ENCODE measurements at regions not wholly inside any gene's neighbourhood (a gene's known extent, or its start where the extent isn't known, plus 50 kb on each side); places are given as distances from the start of the nearest gene placed in this dataset.

GRCh38 chr9:71355884-71356283 lies 234.5 kb upstream of the TRPM3 start:
- Histone ChIP-seq H3K4me1 (ENCODE audit: control insufficient read depth, insufficient read depth, low read length) (peaks cover 5% of the 10 kb centered on the region), H3K27me3 (ENCODE audit: control insufficient read depth, insufficient read depth, low read length) (no peaks in the 10 kb centered on the region), H3K36me3 (ENCODE audit: control insufficient read depth, insufficient read depth, low read length) (no peaks in the 10 kb centered on the region), H3K4me3 (ENCODE audit: low read depth, low read length) (no peak overlapping the region), H3K9ac (ENCODE audit: low read depth, low read length) (no peak overlapping the region), H3K9me3 (ENCODE audit: control insufficient read depth, insufficient read depth, low read length) (no peaks in the 10 kb centered on the region)

DNA sequence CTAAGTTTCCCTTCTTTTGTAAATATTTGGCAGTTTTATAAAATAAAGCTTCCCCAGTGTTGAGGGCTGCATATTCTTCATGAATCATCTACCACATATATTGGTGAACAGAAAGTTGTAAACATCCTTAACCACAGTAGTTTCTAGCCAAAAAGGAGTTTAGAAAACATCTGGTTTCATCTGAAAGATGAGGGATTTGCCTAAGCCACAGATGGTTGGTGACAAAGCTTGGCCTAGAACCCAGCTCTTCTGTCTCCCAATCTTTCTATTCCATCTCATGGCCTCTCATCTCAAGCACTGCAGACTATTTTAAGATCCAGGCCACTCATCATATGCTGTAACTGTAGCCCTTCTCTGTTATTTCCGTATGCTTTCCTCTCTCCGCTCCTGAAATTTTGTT lies 232.3 kb upstream of the TRPM3 start:
- peaks cover 5% of the 10 kb centered on the region for H3K4me1 ChIP-seq (ENCODE audit: control insufficient read depth, insufficient read depth, low read length)
- no peaks in the 10 kb centered on the region for H3K27me3 ChIP-seq (ENCODE audit: control insufficient read depth, insufficient read depth, low read length)
- H3K9me3 ChIP-seq (ENCODE audit: control insufficient read depth, insufficient read depth, low read length), result no peaks in the 10 kb centered on the region
- no peak overlapping the region for H3K9ac ChIP-seq (ENCODE audit: low read depth, low read length)
- H3K4me3 ChIP-seq (ENCODE audit: low read depth, low read length), result no peak overlapping the region
- H3K36me3 ChIP-seq (ENCODE audit: control insufficient read depth, insufficient read depth, low read length), result no peaks in the 10 kb centered on the region

DNA sequence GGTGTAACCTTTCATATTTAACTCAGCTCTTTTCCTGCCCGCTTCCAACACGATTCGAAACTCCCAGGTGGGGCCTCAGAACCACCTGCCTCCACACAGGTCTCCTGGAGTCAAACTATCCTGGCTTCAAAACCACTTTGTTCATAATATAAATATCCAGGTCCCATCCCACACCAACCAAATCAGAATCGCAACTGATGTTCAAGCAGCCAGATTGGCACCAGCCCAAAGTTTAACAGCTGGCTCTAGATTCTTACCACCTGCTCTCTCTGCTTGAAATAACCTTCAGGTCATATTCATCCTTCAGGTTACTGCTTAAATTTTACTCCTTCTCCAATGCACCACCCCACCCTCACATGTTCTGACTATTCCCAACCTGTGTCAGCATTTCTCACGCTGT lies 231.4 kb upstream of the TRPM3 start:
- Histone ChIP-seq H3K4me1 (ENCODE audit: control insufficient read depth, insufficient read depth, low read length) (peaks cover 5% of the 10 kb centered on the region), H3K36me3 (ENCODE audit: control insufficient read depth, insufficient read depth, low read length) (no peaks in the 10 kb centered on the region), H3K9ac (ENCODE audit: low read depth, low read length) (no peak overlapping the region), H3K27me3 (ENCODE audit: control insufficient read depth, insufficient read depth, low read length) (no peaks in the 10 kb centered on the region), H3K9me3 (ENCODE audit: control insufficient read depth, insufficient read depth, low read length) (no peaks in the 10 kb centered on the region), H3K4me3 (ENCODE audit: low read depth, low read length) (no peak overlapping the region)

GRCh38 chr9:71349218-71349617 lies 227.8 kb upstream of the TRPM3 start:
- H3K9me3 ChIP-seq (ENCODE audit: control insufficient read depth, insufficient read depth, low read length), result no peaks in the 10 kb centered on the region
- H3K4me3 ChIP-seq (ENCODE audit: low read depth, low read length), result no peak overlapping the region
- no peak overlapping the region for H3K9ac ChIP-seq (ENCODE audit: low read depth, low read length)
- H3K27me3 ChIP-seq (ENCODE audit: control insufficient read depth, insufficient read depth, low read length), result no peaks in the 10 kb centered on the region
- no peaks in the 10 kb centered on the region for H3K4me1 ChIP-seq (ENCODE audit: control insufficient read depth, insufficient read depth, low read length)
- no peaks in the 10 kb centered on the region for H3K36me3 ChIP-seq (ENCODE audit: control insufficient read depth, insufficient read depth, low read length)

DNA sequence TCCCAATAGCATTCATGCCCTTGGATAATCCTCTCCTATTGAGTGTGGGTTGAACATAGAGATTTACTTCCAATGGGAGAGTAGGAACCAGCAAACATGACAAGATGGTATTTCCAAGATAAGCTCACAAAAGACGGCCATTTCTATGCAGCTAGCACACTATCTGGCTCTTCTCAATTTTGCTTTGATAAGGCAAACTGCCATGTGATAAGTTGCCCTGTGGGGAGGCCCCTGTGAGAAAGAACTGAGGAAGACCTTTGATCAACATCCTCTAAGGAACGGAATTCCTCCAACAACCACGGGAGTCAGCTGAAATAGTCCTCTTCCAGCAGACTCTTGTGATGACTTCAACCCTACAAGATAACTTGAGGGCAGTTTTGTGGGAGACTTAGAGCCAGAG lies 211.9 kb upstream of the TRPM3 start:
- H3K9ac ChIP-seq (ENCODE audit: low read depth, low read length), result no peak overlapping the region
- peaks cover 6% of the 10 kb centered on the region for H3K4me1 ChIP-seq (ENCODE audit: control insufficient read depth, insufficient read depth, low read length)
- no peaks in the 10 kb centered on the region for H3K36me3 ChIP-seq (ENCODE audit: control insufficient read depth, insufficient read depth, low read length)
- H3K27me3 ChIP-seq (ENCODE audit: control insufficient read depth, insufficient read depth, low read length), result no peaks in the 10 kb centered on the region
- H3K9me3 ChIP-seq (ENCODE audit: control insufficient read depth, insufficient read depth, low read length), result no peaks in the 10 kb centered on the region
- no peak overlapping the region for H3K4me3 ChIP-seq (ENCODE audit: low read depth, low read length)

- no peaks in the 10 kb centered on the region for H3K9me3 ChIP-seq (ENCODE audit: control insufficient read depth, insufficient read depth, low read length)
- H3K9ac ChIP-seq (ENCODE audit: low read depth, low read length), result no peak overlapping the region
- H3K4me1 ChIP-seq (ENCODE audit: control insufficient read depth, insufficient read depth, low read length), result peaks cover 6% of the 10 kb centered on the region
- H3K27me3 ChIP-seq (ENCODE audit: control insufficient read depth, insufficient read depth, low read length), result no peaks in the 10 kb centered on the region
- H3K4me3 ChIP-seq (ENCODE audit: low read depth, low read length), result no peak overlapping the region
- no peaks in the 10 kb centered on the region for H3K36me3 ChIP-seq (ENCODE audit: control insufficient read depth, insufficient read depth, low read length)
Measured at GRCh38 chr9:71331603-71332002, 210.2 kb upstream of the TRPM3 start.

DNA sequence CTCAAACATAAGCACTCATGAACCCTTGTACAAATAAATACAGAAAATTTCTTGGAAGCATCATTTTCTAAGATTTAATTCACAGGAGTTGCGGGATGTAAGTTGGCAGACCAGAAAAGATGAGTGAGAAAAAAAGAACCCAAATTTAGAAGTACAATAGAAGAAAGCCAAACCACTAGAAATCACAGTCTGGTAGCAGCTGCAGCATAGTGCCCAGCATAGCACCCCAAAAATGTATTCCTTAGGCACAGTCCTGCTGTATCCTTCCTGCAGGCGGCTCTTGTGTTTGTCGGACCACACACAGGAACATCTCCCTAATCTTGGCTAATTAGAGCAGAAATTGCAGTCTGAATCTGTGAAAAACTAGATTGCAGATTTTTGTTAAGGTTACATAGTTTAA lies 208.5 kb upstream of the TRPM3 start:
- Histone ChIP-seq H3K9ac (ENCODE audit: low read depth, low read length) (no peak overlapping the region), H3K36me3 (ENCODE audit: control insufficient read depth, insufficient read depth, low read length) (no peaks in the 10 kb centered on the region), H3K9me3 (ENCODE audit: control insufficient read depth, insufficient read depth, low read length) (no peaks in the 10 kb centered on the region), H3K4me3 (ENCODE audit: low read depth, low read length) (no peak overlapping the region), H3K4me1 (ENCODE audit: control insufficient read depth, insufficient read depth, low read length) (peaks cover 6% of the 10 kb centered on the region), H3K27me3 (ENCODE audit: control insufficient read depth, insufficient read depth, low read length) (no peaks in the 10 kb centered on the region)

GRCh38 chr9:71326360-71326759 lies 204.9 kb upstream of the TRPM3 start:
- Histone ChIP-seq H3K36me3 (ENCODE audit: control insufficient read depth, insufficient read depth, low read length) (no peaks in the 10 kb centered on the region), H3K27me3 (ENCODE audit: control insufficient read depth, insufficient read depth, low read length) (no peaks in the 10 kb centered on the region), H3K9ac (ENCODE audit: low read depth, low read length) (no peak overlapping the region), H3K4me1 (ENCODE audit: control insufficient read depth, insufficient read depth, low read length) (no peaks in the 10 kb centered on the region), H3K9me3 (ENCODE audit: control insufficient read depth, insufficient read depth, low read length) (no peaks in the 10 kb centered on the region), H3K4me3 (ENCODE audit: low read depth, low read length) (no peak overlapping the region)

DNA sequence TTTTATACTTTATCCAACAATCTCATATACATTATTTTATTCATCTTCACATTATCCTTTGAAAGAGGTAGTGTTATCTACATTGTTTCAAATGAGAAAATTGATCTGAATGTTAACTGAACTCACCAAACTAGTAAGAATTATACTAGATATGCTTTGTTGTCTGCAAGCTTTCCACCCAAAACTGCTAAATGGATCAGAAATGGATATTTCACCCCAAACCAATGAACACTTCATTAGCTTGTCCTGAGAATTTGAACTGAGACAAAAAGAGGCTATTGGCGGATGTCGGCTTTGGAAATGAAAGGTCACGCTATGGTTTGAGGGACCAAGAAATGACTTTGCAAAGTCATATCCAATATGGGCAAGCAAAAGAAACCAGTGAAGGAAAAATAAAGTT lies 201.9 kb upstream of the TRPM3 start:
- Histone ChIP-seq H3K4me1 (ENCODE audit: control insufficient read depth, insufficient read depth, low read length) (no peaks in the 10 kb centered on the region), H3K9me3 (ENCODE audit: control insufficient read depth, insufficient read depth, low read length) (no peaks in the 10 kb centered on the region), H3K9ac (ENCODE audit: low read depth, low read length) (no peak overlapping the region), H3K27me3 (ENCODE audit: control insufficient read depth, insufficient read depth, low read length) (no peaks in the 10 kb centered on the region), H3K36me3 (ENCODE audit: control insufficient read depth, insufficient read depth, low read length) (no peaks in the 10 kb centered on the region), H3K4me3 (ENCODE audit: low read depth, low read length) (no peak overlapping the region)

DNA sequence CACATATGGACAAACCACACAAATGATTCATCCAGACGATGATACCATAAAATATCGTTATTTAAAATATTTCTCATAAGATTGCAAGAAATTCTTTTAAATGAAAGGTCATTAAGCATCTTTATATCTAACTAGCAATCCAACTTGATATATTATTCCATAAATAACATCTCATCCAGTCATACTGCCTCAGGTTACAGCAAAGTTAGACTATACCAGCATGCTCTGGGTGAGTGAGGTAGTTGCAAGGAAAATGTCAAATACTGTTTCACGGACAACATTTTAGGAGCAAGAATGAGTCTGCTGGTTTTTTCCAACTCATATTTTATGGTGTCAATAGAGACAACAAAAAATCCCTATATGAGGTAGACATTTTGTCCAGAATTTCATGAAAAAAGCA lies 200.9 kb upstream of the TRPM3 start:
- Histone ChIP-seq H3K36me3 (ENCODE audit: control insufficient read depth, insufficient read depth, low read length) (no peaks in the 10 kb centered on the region), H3K4me1 (ENCODE audit: control insufficient read depth, insufficient read depth, low read length) (no peaks in the 10 kb centered on the region), H3K9ac (ENCODE audit: low read depth, low read length) (no peak overlapping the region), H3K27me3 (ENCODE audit: control insufficient read depth, insufficient read depth, low read length) (no peaks in the 10 kb centered on the region), H3K9me3 (ENCODE audit: control insufficient read depth, insufficient read depth, low read length) (no peaks in the 10 kb centered on the region), H3K4me3 (ENCODE audit: low read depth, low read length) (no peak overlapping the region)

- no peaks in the 10 kb centered on the region for H3K4me1 ChIP-seq (ENCODE audit: control insufficient read depth, insufficient read depth, low read length)
- no peaks in the 10 kb centered on the region for H3K36me3 ChIP-seq (ENCODE audit: control insufficient read depth, insufficient read depth, low read length)
- no peaks in the 10 kb centered on the region for H3K27me3 ChIP-seq (ENCODE audit: control insufficient read depth, insufficient read depth, low read length)
- H3K9me3 ChIP-seq (ENCODE audit: control insufficient read depth, insufficient read depth, low read length), result no peaks in the 10 kb centered on the region
- H3K9ac ChIP-seq (ENCODE audit: low read depth, low read length), result no peak overlapping the region
- no peak overlapping the region for H3K4me3 ChIP-seq (ENCODE audit: low read depth, low read length)
Measured at GRCh38 chr9:71308454-71308853, 187.0 kb upstream of the TRPM3 start.

DNA sequence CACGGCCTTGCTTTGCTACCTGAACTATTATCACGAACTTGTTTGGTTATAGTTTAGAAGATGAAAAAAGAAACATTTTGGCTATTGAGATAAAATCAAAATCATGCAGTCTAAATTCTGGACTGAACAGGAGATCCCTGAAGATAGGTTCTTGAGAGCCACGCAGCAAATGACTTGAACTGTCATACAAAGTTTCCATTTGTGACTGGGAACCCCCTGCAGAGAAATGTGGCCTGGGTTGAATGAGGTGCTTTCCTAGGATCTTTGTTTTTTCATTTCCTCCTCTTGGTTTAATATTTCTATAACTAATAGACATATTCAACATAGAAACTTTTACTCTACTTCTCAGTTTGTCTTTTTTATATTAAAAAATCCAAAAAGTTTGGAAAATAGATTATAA lies 184.7 kb upstream of the TRPM3 start:
- H3K9me3 ChIP-seq (ENCODE audit: control insufficient read depth, insufficient read depth, low read length), result no peaks in the 10 kb centered on the region

DNA sequence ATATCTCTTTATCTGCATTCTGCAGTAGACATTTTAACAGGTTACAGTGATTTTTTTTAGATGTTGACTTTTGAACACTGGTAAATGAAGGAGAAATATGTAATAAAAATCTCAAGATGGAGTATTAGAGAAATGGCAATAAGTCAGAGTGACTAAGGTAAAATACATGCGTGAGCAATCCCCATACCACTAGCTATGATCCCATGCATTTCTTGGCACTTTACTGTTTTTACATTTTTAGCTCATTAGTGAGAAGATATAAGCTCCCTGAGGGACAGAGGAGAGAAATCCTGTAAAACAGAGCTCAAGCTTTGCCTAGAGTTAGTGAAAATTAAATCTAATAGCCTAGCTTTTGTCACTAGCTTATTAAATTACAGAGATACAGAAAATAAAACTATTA lies 181.9 kb upstream of the TRPM3 start:
- H3K36me3 ChIP-seq (ENCODE audit: control insufficient read depth, insufficient read depth, low read length), result no peaks in the 10 kb centered on the region
- H3K4me3 ChIP-seq (ENCODE audit: low read depth, low read length), result no peak overlapping the region
- no peaks in the 10 kb centered on the region for H3K27me3 ChIP-seq (ENCODE audit: control insufficient read depth, insufficient read depth, low read length)
- H3K4me1 ChIP-seq (ENCODE audit: control insufficient read depth, insufficient read depth, low read length), result peaks cover 3% of the 10 kb centered on the region
- H3K9me3 ChIP-seq (ENCODE audit: control insufficient read depth, insufficient read depth, low read length), result no peaks in the 10 kb centered on the region
- H3K9ac ChIP-seq (ENCODE audit: low read depth, low read length), result no peak overlapping the region

More for the DNA sequence above, 184.7 kb upstream of the TRPM3 start:
- Histone ChIP-seq H3K27me3 (ENCODE audit: control insufficient read depth, insufficient read depth, low read length) (no peaks in the 10 kb centered on the region), H3K4me3 (ENCODE audit: low read depth, low read length) (no peak overlapping the region), H3K36me3 (ENCODE audit: control insufficient read depth, insufficient read depth, low read length) (no peaks in the 10 kb centered on the region), H3K9ac (ENCODE audit: low read depth, low read length) (no peak overlapping the region), H3K4me1 (ENCODE audit: control insufficient read depth, insufficient read depth, low read length) (no peaks in the 10 kb centered on the region)
